ENCODE measurements at regions not wholly inside any gene's neighbourhood (a gene's known extent, or its start where the extent isn't known, plus 50 kb on each side); places are given as distances from the start of the nearest gene placed in this dataset.

- no peak for DNase-seq (ENCODE audit: low spot score)
These were observed 83.9 kb upstream of the HDAC4 start for GRCh38 chr2:239484571-239485355.

- DNase-seq (ENCODE audit: low spot score) = no peak
These were observed 82.2 kb upstream of the HDAC4 start for GRCh38 chr2:239482778-239483712.

- DNase-seq (ENCODE audit: low spot score) = no peak
These were observed 78.7 kb upstream of the HDAC4 start for GRCh38 chr2:239479471-239479870.

DNA sequence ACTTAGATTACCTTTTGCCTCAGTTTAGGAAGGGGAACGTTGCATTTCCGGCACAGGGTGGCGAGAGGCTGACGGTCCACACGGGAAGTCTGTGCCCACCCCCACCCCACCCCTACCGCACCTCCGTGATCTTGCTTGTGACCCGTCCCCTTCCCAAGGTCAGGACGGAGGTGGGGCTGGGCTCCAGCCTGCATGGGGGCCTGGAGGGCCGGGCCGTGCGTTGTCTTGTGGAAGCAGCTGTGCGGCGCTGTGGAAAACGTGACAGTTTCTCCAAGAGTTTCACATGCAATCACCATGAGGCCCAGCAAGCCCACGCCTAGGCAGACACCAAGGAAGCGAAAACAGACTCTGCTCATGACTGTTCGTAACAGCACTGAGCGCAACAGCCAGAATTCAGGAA, 76.8 kb upstream of the HDAC4 start:
- DNase-seq (ENCODE audit: low spot score) = no peak

GRCh38 chr2:239476757-239477585, 76.2 kb upstream of the HDAC4 start:
- no peak for DNase-seq (ENCODE audit: low spot score)

DNA sequence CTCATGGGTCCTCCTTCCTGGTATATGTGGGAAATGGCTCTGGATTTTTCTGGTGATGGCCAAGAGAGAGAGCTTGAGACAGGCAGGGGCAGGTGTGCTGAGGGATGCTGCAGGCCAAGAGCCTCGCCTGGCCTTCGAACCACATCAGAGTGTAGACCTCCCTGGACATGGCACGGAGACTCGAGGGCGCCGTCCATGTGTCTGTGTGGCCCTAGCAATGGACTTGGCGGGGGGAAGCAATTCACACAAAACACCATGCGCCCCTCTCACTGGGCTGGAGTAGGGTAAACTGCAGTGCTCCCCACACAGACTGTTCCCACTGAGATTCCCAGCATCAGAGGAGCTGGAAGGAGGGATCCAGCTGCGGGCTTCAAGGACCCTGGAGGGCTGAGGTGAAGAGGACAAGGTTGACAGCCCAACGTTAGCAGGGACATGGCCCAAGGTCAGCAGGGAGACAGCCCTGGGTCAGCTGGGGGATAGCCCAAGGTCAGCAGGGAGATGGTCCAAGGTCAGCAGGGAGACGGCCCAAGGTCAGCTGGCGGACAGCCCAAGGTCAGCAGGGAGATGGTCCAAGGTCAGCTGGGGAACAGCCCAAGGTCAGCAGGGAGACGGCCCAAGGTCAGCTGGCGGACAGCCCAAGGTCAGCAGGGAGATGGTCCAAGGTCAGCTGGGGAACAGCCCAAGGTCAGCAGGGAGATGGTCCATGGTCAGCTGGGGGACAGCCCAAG, 75.4 kb upstream of the HDAC4 start:
- DNase-seq (ENCODE audit: low spot score) = no peak

DNA sequence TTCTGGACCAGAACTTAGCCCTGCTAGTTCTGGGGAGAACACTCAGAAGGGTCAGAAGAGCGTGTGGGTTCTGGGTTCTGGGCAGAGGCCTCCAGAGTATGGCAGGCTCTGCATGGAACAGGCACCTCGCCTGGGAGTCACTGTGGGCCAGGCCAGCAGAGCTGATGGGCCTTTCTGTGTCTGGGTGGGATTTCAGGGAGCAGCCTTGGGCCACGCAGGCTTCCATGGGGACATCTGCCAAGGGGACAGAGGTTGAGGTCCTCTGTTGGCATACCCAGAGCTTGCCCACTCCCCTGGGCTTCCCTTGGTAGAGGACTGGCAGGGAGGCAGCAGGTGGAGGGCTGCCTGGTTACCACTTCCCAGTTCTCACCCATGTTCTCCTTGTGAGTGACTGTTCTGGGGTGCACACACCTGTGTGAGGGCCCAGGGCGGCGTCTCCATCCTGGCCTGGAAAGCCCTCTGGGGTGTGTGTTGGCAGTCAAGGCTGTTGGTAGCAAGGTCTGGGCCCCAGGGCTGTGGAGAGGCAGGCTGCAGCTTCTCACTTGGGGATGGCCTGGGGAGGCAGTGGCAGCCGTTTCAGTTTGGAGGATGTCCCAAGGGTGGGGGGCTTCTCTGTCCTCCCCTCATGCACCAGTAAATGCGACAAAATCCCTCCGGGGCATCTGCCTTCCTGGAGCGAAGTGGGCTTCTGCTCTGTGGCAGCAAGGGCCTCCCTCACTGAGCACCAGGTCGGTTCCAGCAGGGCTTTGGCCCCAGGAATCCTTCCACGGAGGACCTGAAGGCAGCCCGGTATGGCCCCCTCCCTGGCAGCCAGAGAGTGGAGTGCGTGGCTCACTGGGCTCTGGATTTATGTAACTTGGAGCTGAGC, 74.6 kb upstream of the HDAC4 start:
- no peak for DNase-seq (ENCODE audit: low spot score)

DNA sequence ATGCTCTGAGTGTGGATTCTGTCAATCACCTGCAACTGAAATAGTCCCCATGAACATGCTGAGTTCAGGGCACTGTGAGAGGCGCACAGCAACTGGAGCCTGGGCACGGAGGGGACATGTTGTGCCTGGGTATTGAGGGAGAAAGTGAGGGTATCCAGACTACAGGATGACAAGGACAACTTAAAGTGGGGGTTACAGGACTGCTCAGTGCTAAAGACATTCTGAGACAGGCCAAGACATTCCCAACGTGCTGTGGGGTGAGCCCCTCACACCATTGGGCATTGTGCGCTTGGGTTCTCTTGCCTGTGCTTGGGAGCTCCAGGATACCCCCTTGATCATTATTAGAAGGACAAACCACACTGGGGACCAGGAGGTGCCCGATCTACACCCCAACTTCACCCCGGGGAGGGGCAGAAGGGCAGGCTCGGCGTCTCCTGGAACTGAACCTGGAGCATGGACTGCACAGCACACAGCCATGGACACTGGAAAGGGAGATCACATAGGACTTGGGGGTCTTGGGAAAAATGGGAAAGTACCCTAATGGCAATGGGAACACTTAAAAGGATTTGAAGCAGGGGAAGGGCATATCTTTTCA, 72.5 kb upstream of the HDAC4 start:
- DNase-seq (ENCODE audit: low spot score) = no peak

- no peak for DNase-seq (ENCODE audit: low spot score)
These were observed 71.5 kb upstream of the HDAC4 start for GRCh38 chr2:239472235-239472775.

GRCh38 chr2:239471011-239471792, 70.4 kb upstream of the HDAC4 start:
- no peak for DNase-seq (ENCODE audit: low spot score)

DNA sequence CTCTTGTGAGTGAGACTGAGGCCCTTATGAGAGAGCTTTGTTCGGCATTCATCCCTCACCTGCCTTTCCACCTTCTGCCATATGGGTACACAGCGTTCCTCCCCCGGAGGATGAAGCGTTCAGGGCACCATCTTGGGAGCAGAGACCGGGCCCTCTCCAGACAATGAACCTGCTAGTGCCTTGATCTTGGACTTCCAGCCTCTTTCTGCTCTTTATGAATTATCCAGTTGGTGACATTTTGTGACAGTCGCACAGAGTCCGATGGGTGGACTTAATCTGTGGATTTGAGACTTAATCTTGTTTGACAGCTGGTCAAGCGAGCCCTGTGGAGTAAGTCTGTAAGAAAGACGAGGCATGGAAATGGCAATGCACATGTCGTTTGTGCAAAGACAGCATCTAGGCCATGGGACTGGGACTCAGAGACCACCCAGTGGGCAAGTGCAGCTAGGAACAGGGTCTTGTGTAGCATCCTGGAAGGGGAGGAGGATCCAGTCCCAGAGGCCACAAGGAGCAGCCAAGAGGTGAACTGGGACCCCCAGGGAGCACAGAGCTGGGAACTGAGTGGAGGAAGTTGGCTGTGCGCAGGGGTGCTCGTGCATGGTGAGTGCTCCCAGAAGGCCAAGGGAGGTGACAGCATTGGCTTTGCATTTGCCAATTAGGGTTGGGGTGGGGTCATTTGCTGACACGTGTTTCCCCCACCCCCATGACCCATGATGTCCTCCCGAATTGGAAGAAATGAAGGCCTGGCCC, 69.5 kb upstream of the HDAC4 start:
- DNase-seq (ENCODE audit: low spot score) = no peak

DNA sequence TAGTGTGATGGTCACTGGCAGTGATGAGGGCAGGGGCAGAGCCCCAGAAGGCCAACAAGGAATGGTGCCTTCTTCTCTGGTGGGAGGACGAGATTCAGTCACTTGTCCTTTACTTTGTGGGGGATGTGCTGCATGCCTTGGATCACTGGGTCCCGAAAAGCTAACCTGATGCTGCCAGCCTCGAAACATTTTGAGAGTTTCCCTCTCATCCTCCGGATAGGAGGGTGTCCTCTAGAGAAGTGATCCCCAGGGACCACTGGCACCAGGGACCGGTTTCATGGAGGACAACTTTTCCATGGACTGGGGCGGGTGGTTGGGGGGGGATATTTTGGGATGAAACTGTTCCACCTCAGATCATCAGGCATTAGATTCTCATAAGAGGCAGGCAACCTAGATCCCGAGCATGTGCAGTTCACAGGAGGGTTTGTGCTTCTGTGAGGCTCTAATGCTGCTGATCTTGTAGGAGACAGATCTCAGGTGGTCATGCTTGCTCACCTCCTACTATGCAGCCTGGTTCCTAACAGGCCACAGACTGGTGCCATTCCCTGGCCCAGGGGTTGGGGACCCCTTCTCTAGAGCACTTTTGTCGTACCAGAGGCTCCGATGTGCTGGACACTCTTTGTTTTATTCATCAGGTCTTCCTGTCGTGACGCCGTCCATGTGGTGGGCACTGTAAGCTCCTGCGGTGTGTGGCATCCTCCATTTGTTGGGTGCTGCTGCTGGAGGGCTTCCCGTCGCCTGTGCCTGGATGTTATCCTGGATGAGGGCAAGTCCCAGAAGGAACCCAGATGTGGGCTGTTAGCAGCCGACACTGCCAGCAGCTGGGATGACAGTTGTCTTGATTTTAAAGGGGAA, 68.5 kb upstream of the HDAC4 start:
- DNase-seq (ENCODE audit: low spot score) = no peak

DNA sequence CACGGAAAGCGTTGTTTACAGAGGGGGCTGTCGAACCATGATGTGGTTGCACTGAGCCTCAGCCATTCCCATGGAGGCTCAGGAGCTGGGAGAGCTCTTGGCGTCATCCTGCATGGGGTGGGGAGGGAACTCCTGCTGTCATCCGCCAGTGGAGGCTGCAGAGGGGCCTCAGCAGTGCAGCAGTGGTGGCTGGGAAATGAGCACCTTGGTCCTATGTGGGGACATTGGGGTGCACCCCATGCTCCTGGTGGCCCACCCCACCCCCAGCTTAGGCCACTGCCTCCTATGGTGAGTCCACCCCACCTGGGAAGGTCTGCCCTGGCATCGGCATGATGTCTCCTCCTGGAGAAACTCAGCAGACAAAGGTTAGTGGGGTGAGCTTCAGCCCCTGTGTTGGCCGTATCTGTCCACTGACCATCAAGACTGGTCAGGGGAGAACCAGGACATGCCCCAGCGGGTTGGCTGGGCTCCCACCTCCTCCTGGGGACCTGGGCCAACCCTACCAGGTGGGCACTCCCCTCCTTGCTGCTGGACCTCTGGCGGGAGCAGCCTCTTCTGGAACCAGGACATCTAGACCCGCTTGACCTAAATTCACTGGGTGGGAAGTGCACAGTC, 67.8 kb upstream of the HDAC4 start:
- no peak for DNase-seq (ENCODE audit: low spot score)

DNA sequence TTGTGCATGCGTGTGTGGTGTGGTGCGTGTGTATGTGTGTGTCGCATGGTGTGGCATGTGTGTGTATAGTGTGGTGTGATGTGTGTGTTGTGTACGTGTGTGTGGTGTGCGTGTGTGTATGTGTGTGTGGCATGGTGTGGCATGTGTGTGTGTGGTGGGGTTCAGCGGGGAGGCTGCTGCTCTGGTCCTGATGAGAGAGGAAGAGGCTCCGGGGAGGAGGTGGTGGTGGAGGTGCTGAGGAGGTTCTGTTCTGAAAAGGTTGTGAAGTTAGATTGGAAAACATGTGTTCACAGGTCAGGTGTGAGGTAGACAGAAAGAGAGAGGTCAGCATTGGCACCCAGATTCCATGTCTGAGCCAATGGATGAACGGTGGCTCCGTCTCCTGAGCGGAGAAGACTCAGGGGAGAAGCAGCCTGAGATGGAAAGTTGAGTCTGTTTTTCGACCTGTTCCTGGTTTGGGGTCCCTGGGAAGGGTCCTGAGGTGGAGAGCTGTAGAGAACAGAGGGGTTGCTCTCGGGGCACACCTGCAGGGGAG, 67.2 kb upstream of the HDAC4 start:
- DNase-seq (ENCODE audit: low spot score) = no peak

DNA sequence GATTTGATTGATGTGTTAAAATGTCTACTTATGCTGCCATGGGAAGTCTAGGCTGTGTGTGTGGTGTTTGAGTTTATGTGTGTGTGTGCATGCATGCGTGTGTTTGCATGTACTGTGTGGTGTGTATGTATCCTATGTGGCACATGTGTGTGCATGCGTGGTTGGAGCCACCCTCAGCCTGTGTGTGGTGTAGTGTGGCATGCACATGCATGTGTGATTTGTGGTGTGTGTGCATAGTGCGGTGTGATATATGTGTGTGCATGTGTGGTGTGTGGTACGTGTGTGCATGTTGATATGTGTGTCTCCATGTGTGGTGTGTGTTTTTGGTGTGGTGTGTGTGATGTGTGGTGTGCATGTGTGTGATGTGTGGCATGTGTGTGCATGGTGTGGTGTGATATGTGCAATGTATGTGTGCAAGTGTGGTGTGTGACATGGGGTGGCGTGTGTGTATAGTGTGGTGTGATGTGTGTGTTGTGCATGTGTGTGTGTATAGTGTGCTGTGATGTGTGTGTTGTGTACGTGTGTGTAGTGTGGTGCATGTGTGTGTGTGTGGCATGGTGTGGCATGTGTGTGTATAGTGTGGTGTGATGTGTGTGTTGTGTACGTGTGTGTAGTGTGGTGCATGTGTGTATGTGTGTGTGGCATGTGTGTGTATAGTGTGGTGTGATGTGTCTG, 66.6 kb upstream of the HDAC4 start:
- DNase-seq (ENCODE audit: low spot score) = no peak

DNA sequence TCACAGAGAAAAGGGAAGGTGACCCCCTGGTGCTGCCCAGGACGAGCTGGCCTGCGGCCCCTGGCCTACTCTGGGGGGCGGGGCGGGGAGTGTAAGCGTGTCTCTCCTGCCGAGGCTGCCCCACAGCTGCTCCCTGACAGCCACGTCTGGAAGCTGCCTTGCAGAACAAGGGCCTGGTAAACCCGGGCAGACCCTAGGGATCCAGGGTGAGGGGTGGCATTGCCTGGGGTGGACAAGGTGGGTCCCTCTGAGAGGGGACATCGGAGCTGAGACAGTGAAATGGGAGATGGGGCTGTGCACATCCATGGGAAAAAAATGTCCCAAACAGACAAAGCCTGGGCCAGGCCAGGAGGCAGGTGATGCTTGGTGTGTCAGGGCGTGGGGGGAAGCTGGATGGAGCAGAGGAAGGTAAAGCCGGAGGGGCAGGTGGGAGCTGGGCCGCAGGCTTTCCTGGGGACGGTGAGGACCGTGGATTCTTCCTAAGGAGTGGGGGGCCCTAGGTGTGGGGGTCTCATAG, 66.0 kb upstream of the HDAC4 start:
- no peak for DNase-seq (ENCODE audit: low spot score)

All from HuH-7.5 (cell line).